ENCODE measurements at regions not wholly inside any gene's neighbourhood (a gene's known extent, or its start where the extent isn't known, plus 50 kb on each side); places are given as distances from the start of the nearest gene placed in this dataset.

DNA sequence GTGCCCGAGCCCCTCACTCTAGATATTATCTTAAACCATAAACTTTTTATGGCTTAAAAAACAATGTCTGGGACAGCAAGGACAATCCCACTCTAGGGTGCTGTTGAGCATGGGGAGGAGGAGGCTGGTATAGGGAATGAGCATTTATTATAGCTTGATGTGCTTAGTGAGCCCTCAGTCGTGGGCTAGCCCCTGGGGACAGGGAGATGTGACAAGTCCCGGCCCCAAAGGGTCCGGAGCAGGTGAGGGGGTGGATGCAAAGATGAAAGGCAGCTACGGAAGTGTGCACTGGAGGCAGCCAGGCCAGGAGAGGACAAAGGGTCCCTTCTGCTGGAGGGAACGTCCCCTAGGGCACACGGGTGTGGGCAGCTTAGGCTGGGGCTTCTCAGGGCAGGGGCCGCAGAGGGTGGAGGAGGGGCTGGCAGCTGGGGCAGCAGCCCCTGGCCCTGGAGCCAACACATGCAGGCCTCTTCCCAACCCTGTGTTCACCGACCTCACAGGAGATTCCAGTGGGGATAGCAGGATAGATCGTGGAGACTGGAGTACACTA is 106.3 kb upstream of the GPC1 start:
- Histone ChIP-seq H3K56ac (ENCODE audit: extremely low read depth, insufficient read depth, low read length) (no peak overlapping the region), H4K91ac (ENCODE audit: insufficient read depth, low read depth, low read length) (no peak overlapping the region), H2BK120ac (ENCODE audit: low read depth, low read length) (no peak overlapping the region), H2BK20ac (ENCODE audit: low read depth, low read length) (no peak overlapping the region), H3K4ac (ENCODE audit: low read depth, low read length) (no peak overlapping the region), H4K8ac (ENCODE audit: low read depth in 2 of 2, low read length in 2 of 2) (no peak overlapping the region), H3K9me3 (ENCODE audit: control insufficient read depth, insufficient read depth, low read length) (peaks cover 6% of the 10 kb centered on the region), H3K4me2 (ENCODE audit: low read depth, low read length) (no peak overlapping the region), H3K9me1 (ENCODE audit: insufficient read depth, low read length) (no peaks in the 10 kb centered on the region; the same call in 1 of the 2 replicates), H3K23ac (ENCODE audit: low read depth, low read length) (no peak overlapping the region), H2BK15ac (ENCODE audit: low read depth, low read length) (no peak overlapping the region), H3K4me1 (ENCODE audit: control insufficient read depth, insufficient read depth, low read length) (no peaks in the 10 kb centered on the region), H3K27me3 (ENCODE audit: control insufficient read depth, insufficient read depth, low read length) (peaks cover 15% of the 10 kb centered on the region), H4K5ac (ENCODE audit: low read depth, low read length) (no peak overlapping the region), H3K27ac (ENCODE audit: insufficient read depth, low read length) (no peak overlapping the region), H3K9ac (ENCODE audit: low read depth, low read length) (no peak overlapping the region), H3K36me3 (ENCODE audit: control insufficient read depth, insufficient read depth, low read length) (no peaks in the 10 kb centered on the region), H3K4me3 (ENCODE audit: insufficient read depth, low read depth, low read length) (no peak overlapping the region), H2AK9ac (replicated peaks; ENCODE audit: low read depth, low read length, poor library complexity) (no peak overlapping the region), H2AK5ac (ENCODE audit: low read depth, low read length) (no peak overlapping the region), H3K14ac (replicated peaks; ENCODE audit: low read depth, low read length) (no peak overlapping the region), H3K79me1 (ENCODE audit: low read depth in 1 of 2, low read length in 2 of 2) (no peaks in the 10 kb centered on the region), H2AFZ (replicated peaks; ENCODE audit: low read length, poor library complexity) (no peak overlapping the region), H3K18ac (ENCODE audit: low read depth, low read length) (no peak overlapping the region), H2BK5ac (ENCODE audit: low read depth, low read length, poor library complexity, severe bottlenecking) (no peak overlapping the region), H4K20me1 (ENCODE audit: insufficient read depth, low read length) (no peaks in the 10 kb centered on the region; the same call in 1 of the 2 replicates)
- ATAC-seq (ENCODE audit: low read depth): no peak
- CTCF ChIA-PET: no interaction called here
- dilution Hi-C loops (cut with HindIII; ENCODE audit: low sequenced_read_pairs, unreplicated experiment): no loop called here
- WGBS, 2 experiments (ENCODE audit: extremely low coverage in 2 of 2, insufficient read length in 1 of 2): 90% methylated on average over 2 of the region's 10 CpGs; no CpG with 5 or more reads in 1 of the 2 experiments
- POLR2A ChIA-PET (ENCODE audit: unreplicated experiment): no interaction called here
- BruUV-seq (replicated peaks): no TSS peak
- intact Hi-C loops (cut with micrococcal nuclease): no loop called here
- TF ChIP-seq CHD1 (IDR thresholded peaks at IDR 0.05; ENCODE audit: low read depth, low read length) (no peak), CEBPB (IDR thresholded peaks at IDR 0.05; ENCODE audit: low read depth, low read length) (no peak), NFE2L2 (IDR thresholded peaks at IDR 0.05; ENCODE audit: low read depth, low read length) (no peak), MAFK (IDR thresholded peaks at IDR 0.05; ENCODE audit: low read depth, low read length) (no peak), SMC3 (IDR thresholded peaks at IDR 0.05; ENCODE audit: low read depth, low read length) (no peak), RCOR1 (IDR thresholded peaks at IDR 0.05; ENCODE audit: insufficient replicate concordance, low read length) (no peak), BHLHE40 (IDR thresholded peaks at IDR 0.05; ENCODE audit: low read depth, low read length) (no peak), FOS (IDR thresholded peaks at IDR 0.05; ENCODE audit: low read depth, low read length) (no peak), MAZ (IDR thresholded peaks at IDR 0.05; ENCODE audit: borderline replicate concordance, low read depth, low read length) (no peak), MXI1 (IDR thresholded peaks at IDR 0.05; ENCODE audit: borderline replicate concordance, low read depth, low read length) (no peak), RFX5 (IDR thresholded peaks at IDR 0.05; ENCODE audit: low read depth, low read length) (no peak), POLR2A (IDR thresholded peaks at IDR 0.05; ENCODE audit: low read depth, low read length) (no peak), RAD21 (IDR thresholded peaks at IDR 0.05; ENCODE audit: low read length) (no peak)
- TF ChIP-seq, protein P1, sequence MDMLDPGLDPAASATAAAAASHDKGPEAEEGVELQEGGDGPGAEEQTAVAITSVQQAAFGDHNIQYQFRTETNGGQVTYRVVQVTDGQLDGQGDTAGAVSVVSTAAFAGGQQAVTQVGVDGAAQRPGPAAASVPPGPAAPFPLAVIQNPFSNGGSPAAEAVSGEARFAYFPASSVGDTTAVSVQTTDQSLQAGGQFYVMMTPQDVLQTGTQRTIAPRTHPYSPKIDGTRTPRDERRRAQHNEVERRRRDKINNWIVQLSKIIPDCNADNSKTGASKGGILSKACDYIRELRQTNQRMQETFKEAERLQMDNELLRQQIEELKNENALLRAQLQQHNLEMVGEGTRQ (IDR thresholded peaks at IDR 0.05; ENCODE audit: low read depth, low read length): no peak
- TF ChIP-seq, protein P2, sequence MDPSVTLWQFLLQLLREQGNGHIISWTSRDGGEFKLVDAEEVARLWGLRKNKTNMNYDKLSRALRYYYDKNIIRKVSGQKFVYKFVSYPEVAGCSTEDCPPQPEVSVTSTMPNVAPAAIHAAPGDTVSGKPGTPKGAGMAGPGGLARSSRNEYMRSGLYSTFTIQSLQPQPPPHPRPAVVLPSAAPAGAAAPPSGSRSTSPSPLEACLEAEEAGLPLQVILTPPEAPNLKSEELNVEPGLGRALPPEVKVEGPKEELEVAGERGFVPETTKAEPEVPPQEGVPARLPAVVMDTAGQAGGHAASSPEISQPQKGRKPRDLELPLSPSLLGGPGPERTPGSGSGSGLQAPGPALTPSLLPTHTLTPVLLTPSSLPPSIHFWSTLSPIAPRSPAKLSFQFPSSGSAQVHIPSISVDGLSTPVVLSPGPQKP (IDR thresholded peaks at IDR 0.05; ENCODE audit: borderline replicate concordance, low read depth, low read length): no peak
- TF ChIP-seq, protein P3, sequence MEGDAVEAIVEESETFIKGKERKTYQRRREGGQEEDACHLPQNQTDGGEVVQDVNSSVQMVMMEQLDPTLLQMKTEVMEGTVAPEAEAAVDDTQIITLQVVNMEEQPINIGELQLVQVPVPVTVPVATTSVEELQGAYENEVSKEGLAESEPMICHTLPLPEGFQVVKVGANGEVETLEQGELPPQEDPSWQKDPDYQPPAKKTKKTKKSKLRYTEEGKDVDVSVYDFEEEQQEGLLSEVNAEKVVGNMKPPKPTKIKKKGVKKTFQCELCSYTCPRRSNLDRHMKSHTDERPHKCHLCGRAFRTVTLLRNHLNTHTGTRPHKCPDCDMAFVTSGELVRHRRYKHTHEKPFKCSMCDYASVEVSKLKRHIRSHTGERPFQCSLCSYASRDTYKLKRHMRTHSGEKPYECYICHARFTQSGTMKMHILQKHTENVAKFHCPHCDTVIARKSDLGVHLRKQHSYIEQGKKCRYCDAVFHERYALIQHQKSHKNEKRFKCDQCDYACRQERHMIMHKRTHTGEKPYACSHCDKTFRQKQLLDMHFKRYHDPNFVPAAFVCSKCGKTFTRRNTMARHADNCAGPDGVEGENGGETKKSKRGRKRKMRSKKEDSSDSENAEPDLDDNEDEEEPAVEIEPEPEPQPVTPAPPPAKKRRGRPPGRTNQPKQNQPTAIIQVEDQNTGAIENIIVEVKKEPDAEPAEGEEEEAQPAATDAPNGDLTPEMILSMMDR (conservative IDR thresholded peaks at IDR 0.05; ENCODE audit: low read depth, low read length): no peak
- no peak for DNase-seq
- in situ Hi-C loops (cut with MboI; ENCODE audit: low sequenced_read_pairs): no loop called here

Measured in IMR-90 (cell line).